ENCODE measurements at regions not wholly inside any gene's neighbourhood (a gene's known extent, or its start where the extent isn't known, plus 50 kb on each side); places are given as distances from the start of the nearest gene placed in this dataset.
"Not testable (repeated sequence)": the region's sequence is repeated elsewhere in the genome, so short reads cannot be mapped to it uniquely, and the experiment has no call there.

- FAIRE-seq, result no peak
- DNase-seq (ENCODE audit: insufficient read length, low spot score), result no peak
- no peak for TF ChIP-seq CTCF (IDR thresholded peaks at IDR 0.05; ENCODE audit: insufficient read depth, missing control alignments)
Measured at GRCh38 chr13:90726375-90726774, 621.1 kb upstream of the MIR17HG start.

GRCh38 chr13:90732049-90732448 is 615.4 kb upstream of the MIR17HG start:
- FAIRE-seq, result no peak
- TF ChIP-seq CTCF (IDR thresholded peaks at IDR 0.05; ENCODE audit: insufficient read depth, missing control alignments), result no peak

GRCh38 chr13:90734497-90734896 is 613.0 kb upstream of the MIR17HG start:
- not testable (repeated sequence) for FAIRE-seq

More at GRCh38 chr13:90732049-90732448, 615.4 kb upstream of the MIR17HG start:
- DNase-seq (ENCODE audit: insufficient read length, low spot score), result no peak

GRCh38 chr13:90738881-90739280 is 608.6 kb upstream of the MIR17HG start:
- no peak for TF ChIP-seq CTCF (IDR thresholded peaks at IDR 0.05; ENCODE audit: insufficient read depth, missing control alignments)
- FAIRE-seq (no peak), DNase-seq (ENCODE audit: insufficient read length, low spot score) (no peak)

More at GRCh38 chr13:90734497-90734896, 613.0 kb upstream of the MIR17HG start:
- not testable (repeated sequence) for DNase-seq (ENCODE audit: insufficient read length, low spot score)

GRCh38 chr13:90740099-90740498 is 607.4 kb upstream of the MIR17HG start:
- TF ChIP-seq CTCF (IDR thresholded peaks at IDR 0.05; ENCODE audit: insufficient read depth, missing control alignments), result no peak
- DNase-seq (ENCODE audit: insufficient read length, low spot score) (no peak), FAIRE-seq (no peak)

GRCh38 chr13:90742381-90742780 is 605.1 kb upstream of the MIR17HG start:
- no peak for FAIRE-seq
- no peak for DNase-seq (ENCODE audit: insufficient read length, low spot score)
- no peak for TF ChIP-seq CTCF (IDR thresholded peaks at IDR 0.05; ENCODE audit: insufficient read depth, missing control alignments)

GRCh38 chr13:90746230-90746629 is 601.3 kb upstream of the MIR17HG start:
- FAIRE-seq (no peak), DNase-seq (ENCODE audit: insufficient read length, low spot score) (no peak)
- no peak for TF ChIP-seq CTCF (IDR thresholded peaks at IDR 0.05; ENCODE audit: insufficient read depth, missing control alignments)

GRCh38 chr13:90750021-90750420 is 597.5 kb upstream of the MIR17HG start:
- DNase-seq (ENCODE audit: insufficient read length, low spot score) (no peak), FAIRE-seq (no peak)
- TF ChIP-seq CTCF (IDR thresholded peaks at IDR 0.05; ENCODE audit: insufficient read depth, missing control alignments), result no peak
